HEK293T (cell line): ENCODE measurements at regions not wholly inside any gene's neighbourhood (a gene's known extent, or its start where the extent isn't known, plus 50 kb on each side); places are given as distances from the start of the nearest gene placed in this dataset.

Experiments used
- CTCF ChIA-PET: fragments of 350-600 bp; formaldehyde crosslinking; extraction: SDS; loops from one replicate; lab custom pipeline; 2021; ENCODE audit warnings: antibody characterized with exemption, inconsistent platforms; lab: Yijun Ruan, JAX
- POLR2A ChIA-PET: fragments of 350-600 bp; formaldehyde crosslinking; extraction: SDS; loops from one replicate; lab custom pipeline; 2020; ENCODE audit warnings: antibody characterized with exemption, inconsistent platforms; lab: Yijun Ruan, JAX
- DNase-seq: peaks from one replicate; pipeline ENCODE4 v3.0.0; 2012; ENCODE audit warnings: mixed read lengths; ENCODE audit errors: extremely low spot score
- ARNT ChIP-seq: fragments of 450-650 bp; IDR thresholded peaks from 2 replicates; pipeline ENCODE4 v1.6.1; 2017; ENCODE audit warnings: mild to moderate bottlenecking
- BHLHE40 ChIP-seq: fragments of 450-650 bp; IDR thresholded peaks from 2 replicates; pipeline ENCODE4 v1.6.1; 2016; ENCODE audit warnings: mild to moderate bottlenecking, moderate library complexity, borderline replicate concordance
- CTBP1 ChIP-seq: fragments of 450-650 bp; IDR thresholded peaks from 2 replicates; pipeline ENCODE4 v1.6.1; 2016; ENCODE audit warnings: borderline replicate concordance
- ELF4 ChIP-seq: fragments of 450-650 bp; IDR thresholded peaks from 2 replicates; pipeline ENCODE4 v1.6.1; 2017; ENCODE audit warnings: antibody characterized with exemption
- FOXA1 ChIP-seq: fragments of 450-650 bp; IDR thresholded peaks from 2 replicates; pipeline ENCODE4 v1.6.1; 2016; ENCODE audit warnings: mild to moderate bottlenecking
- FOXK2 ChIP-seq: fragments of 450-650 bp; IDR thresholded peaks from 2 replicates; pipeline ENCODE4 v1.6.1; 2016; ENCODE audit warnings: mild to moderate bottlenecking
- FOXM1 ChIP-seq: fragments of 450-650 bp; IDR thresholded peaks from 2 replicates; pipeline ENCODE4 v1.6.1; 2017; ENCODE audit warnings: mild to moderate bottlenecking, borderline replicate concordance
- HDGF ChIP-seq: fragments of 450-650 bp; IDR thresholded peaks from 2 replicates; pipeline ENCODE4 v1.6.1; 2017; ENCODE audit warnings: antibody characterized with exemption, borderline replicate concordance
- L3MBTL2 ChIP-seq: fragments of 450-650 bp; conservative IDR thresholded peaks from 2 replicates; pipeline ENCODE4 v1.6.1; 2016; ENCODE audit warnings: mild to moderate bottlenecking
- LEF1 ChIP-seq: fragments of 450-650 bp; IDR thresholded peaks from 2 replicates; pipeline ENCODE4 v1.6.1; 2017; ENCODE audit warnings: mild to moderate bottlenecking, borderline replicate concordance
- NFRKB ChIP-seq: fragments of 450-650 bp; IDR thresholded peaks from 2 replicates; pipeline ENCODE4 v1.6.1; 2016; ENCODE audit warnings: mild to moderate bottlenecking, moderate library complexity
- PKNOX1 ChIP-seq: fragments of 450-650 bp; IDR thresholded peaks from 2 replicates; pipeline ENCODE4 v1.6.1; 2016
- SP1 ChIP-seq: fragments of 450-650 bp; IDR thresholded peaks from 2 replicates; pipeline ENCODE4 v1.6.1; 2017
- SUZ12 ChIP-seq: fragments of 450-650 bp; IDR thresholded peaks from 2 replicates; pipeline ENCODE4 v1.6.1; 2016; ENCODE audit warnings: mild to moderate bottlenecking
- TARDBP ChIP-seq: fragments of 450-650 bp; IDR thresholded peaks from 2 replicates; pipeline ENCODE4 v1.6.1; 2016
- ZNF384 ChIP-seq: fragments of 450-650 bp; IDR thresholded peaks from 2 replicates; pipeline ENCODE4 v1.6.1; 2016

GRCh38 chr4:11698033-11698432, 269.3 kb upstream of the HS3ST1 start:
- CTCF ChIA-PET, result no interaction called here
- no peak for DNase-seq
- TF ChIP-seq FOXM1 (no peak), CTBP1 (no peak), HDGF (no peak), ZNF384 (no peak), FOXA1 (no peak), SUZ12 (no peak), ARNT (no peak), NFRKB (no peak), PKNOX1 (no peak), FOXK2 (no peak), BHLHE40 (no peak), L3MBTL2 (no peak), TARDBP (no peak), LEF1 (no peak)
- POLR2A ChIA-PET, result no interaction called here

DNA sequence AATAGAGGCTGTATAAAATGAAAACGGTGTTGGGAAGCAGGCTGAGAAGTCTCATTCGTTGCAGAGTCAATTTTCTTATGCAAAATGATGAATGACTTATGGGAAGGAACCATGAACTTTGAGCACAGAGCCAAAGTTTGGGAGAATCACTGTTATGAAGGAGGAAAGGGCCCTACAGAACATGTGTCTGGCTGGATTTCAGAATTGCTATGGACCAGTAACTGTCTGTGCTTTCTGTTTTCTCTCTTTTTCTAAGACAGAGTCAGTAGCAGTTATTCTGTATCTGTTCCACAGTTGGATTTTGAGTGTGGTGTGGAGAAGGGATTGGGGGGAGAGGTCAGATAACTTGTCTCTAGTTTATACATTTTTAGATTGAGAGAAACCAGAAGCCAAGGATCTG, 265.0 kb upstream of the HS3ST1 start:
- DNase-seq, result no peak
- CTCF ChIA-PET, result no interaction called here
- POLR2A ChIA-PET, result no interaction called here
- TF ChIP-seq FOXA1, result no peak
- TF ChIP-seq PKNOX1, result no peak
- no peak for TF ChIP-seq FOXK2
- TF ChIP-seq L3MBTL2, result no peak
- TF ChIP-seq TARDBP, result no peak
- TF ChIP-seq BHLHE40, result no peak
- no peak for TF ChIP-seq SP1
- no peak for TF ChIP-seq CTBP1
- TF ChIP-seq LEF1, result no peak
- TF ChIP-seq NFRKB, result no peak
- no peak for TF ChIP-seq HDGF
- TF ChIP-seq FOXM1, result no peak
- no peak for TF ChIP-seq ARNT
- TF ChIP-seq SUZ12, result no peak
- no peak for TF ChIP-seq ELF4
- no peak for TF ChIP-seq ZNF384

DNA sequence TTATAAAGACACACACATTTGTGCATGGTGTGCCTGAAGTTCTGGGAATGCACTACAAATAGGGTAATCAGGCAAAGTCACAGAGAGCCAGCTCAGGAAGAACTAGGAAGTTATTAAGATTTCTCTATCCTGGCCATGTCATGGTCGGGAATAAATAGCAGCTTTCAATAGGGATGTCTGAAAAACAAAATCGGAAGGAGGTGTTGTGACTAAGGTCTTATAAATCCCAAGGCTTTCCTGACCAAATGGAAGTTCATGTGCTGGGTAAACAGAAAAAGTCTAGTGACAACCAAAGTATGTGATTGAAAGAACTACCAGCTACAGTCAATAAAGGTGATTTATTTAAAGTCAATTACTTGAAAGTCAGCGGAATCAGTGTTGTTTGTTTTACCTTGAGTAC, 262.5 kb upstream of the HS3ST1 start:
- ChIA-PET CTCF (no interaction called here), POLR2A (no interaction called here)
- DNase-seq, result no peak
- TF ChIP-seq SP1 (no peak), LEF1 (no peak), FOXM1 (no peak), SUZ12 (no peak), NFRKB (no peak), L3MBTL2 (no peak), CTBP1 (no peak), HDGF (no peak)

DNA sequence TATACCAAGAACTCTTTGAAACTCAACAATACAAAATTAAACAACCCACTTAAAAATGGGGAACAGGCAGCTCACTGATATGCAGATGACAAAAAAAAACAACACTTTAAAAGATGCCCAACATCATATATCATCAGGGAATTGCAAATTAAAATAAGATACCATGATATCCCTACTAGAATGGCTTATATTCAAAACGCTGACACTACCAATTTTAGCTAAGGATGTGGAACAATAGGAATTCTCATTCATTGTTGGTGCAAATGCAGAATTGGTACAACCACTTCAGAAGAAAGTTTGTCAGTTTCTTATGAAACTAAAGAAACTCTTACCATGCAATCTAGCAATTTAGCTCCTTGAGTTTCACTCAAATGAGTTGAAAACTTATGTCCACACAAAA, 259.0 kb upstream of the HS3ST1 start:
- TF ChIP-seq ARNT (no peak), FOXA1 (no peak), SP1 (no peak), ZNF384 (no peak), CTBP1 (no peak)
- CTCF ChIA-PET, result no interaction called here
- POLR2A ChIA-PET, result no interaction called here
- DNase-seq, result no peak

DNA sequence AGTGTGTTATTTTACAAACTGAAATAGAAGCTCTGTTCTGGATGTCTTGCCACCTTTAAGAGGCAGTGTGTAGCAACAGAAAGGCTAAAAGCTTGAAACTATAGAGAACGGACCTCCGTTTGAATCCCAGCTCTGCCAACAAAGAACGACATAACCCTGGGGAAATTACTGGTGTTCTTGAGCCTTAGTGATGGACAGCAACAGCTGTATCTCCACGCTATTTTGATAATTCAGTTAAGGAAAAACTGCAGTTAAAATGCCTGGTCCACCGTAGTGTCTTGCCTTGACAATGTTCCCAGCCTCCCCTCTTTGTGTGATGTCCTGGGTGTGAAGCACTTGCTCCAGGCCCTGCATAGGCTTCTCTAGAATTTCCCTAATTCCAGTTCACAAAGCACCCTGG, 256.8 kb upstream of the HS3ST1 start:
- no peak for DNase-seq
- TF ChIP-seq ZNF384, result no peak
- no peak for TF ChIP-seq HDGF
- TF ChIP-seq TARDBP, result no peak
- TF ChIP-seq FOXK2, result no peak
- no peak for TF ChIP-seq LEF1
- ChIA-PET POLR2A (no interaction called here), CTCF (no interaction called here)

GRCh38 chr4:11675051-11675800, 246.5 kb upstream of the HS3ST1 start:
- POLR2A ChIA-PET, result no interaction called here
- CTCF ChIA-PET, result no interaction called here
- TF ChIP-seq LEF1 (no peak), ZNF384 (no peak), FOXM1 (no peak), HDGF (no peak), L3MBTL2 (no peak), NFRKB (no peak), TARDBP (no peak), PKNOX1 (no peak), SUZ12 (no peak), ELF4 (no peak), FOXA1 (no peak), FOXK2 (no peak), SP1 (no peak), BHLHE40 (no peak), ARNT (no peak), CTBP1 (no peak)
- no peak for DNase-seq

DNA sequence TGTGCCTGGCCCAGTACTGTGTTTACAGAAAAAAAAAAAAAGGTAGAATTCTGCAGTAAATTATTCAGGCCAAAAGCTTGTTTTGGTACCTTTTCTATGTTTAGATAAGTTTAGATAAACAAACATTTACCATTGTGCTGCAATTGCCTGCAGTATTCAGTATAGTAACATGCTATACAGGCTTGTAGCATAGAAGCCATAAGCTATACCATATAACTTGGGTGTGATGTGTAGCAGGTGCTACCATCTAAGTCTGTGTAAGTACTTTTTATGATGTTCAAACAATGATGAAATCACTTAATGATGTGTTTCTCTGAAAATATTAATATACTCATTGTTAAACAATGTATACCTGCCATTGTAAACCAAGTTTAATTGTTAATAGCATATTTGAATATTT, 241.6 kb upstream of the HS3ST1 start:
- no peak for DNase-seq
- CTCF ChIA-PET, result no interaction called here
- POLR2A ChIA-PET, result no interaction called here
- TF ChIP-seq ELF4, result no peak
- no peak for TF ChIP-seq FOXA1
- TF ChIP-seq SUZ12, result no peak
- TF ChIP-seq ZNF384, result no peak
- no peak for TF ChIP-seq L3MBTL2
- TF ChIP-seq PKNOX1, result no peak
- no peak for TF ChIP-seq SP1
- TF ChIP-seq TARDBP, result no peak
- TF ChIP-seq LEF1, result no peak
- no peak for TF ChIP-seq NFRKB
- TF ChIP-seq CTBP1, result no peak
- TF ChIP-seq FOXM1, result no peak
- no peak for TF ChIP-seq BHLHE40
- no peak for TF ChIP-seq ARNT
- no peak for TF ChIP-seq FOXK2
- TF ChIP-seq HDGF, result no peak
